ENCODE measurements at regions not wholly inside any gene's neighbourhood (a gene's known extent, or its start where the extent isn't known, plus 50 kb on each side); places are given as distances from the start of the nearest gene placed in this dataset.

DNA sequence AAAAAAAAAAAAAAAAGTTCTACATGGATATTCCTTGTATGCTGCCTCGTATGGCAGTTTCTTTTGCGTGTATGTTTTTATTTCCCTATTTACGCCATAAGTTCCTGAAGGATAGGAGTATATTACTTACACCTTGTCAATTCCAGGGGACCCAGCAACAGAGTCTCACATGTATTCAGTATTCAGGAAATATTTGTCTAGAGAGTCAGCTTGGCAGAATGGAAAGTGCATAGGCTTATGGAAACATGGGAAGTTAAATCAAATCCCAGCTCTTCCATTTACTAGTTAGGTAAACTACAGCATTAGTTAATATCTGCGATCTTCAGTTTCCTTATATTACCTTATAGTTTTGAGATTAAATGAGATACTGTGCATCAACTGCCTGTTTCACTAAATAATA lies 51.1 kb upstream of the SLC22A16 start:
- TF ChIP-seq TAF1 (IDR thresholded peaks at IDR 0.05; ENCODE audit: borderline replicate concordance, insufficient read depth, low read length) (no peak), POLR2AphosphoS5 (IDR thresholded peaks at IDR 0.05; ENCODE audit: low read depth, low read length) (no peak)
- TF ChIP-seq, protein P1, sequence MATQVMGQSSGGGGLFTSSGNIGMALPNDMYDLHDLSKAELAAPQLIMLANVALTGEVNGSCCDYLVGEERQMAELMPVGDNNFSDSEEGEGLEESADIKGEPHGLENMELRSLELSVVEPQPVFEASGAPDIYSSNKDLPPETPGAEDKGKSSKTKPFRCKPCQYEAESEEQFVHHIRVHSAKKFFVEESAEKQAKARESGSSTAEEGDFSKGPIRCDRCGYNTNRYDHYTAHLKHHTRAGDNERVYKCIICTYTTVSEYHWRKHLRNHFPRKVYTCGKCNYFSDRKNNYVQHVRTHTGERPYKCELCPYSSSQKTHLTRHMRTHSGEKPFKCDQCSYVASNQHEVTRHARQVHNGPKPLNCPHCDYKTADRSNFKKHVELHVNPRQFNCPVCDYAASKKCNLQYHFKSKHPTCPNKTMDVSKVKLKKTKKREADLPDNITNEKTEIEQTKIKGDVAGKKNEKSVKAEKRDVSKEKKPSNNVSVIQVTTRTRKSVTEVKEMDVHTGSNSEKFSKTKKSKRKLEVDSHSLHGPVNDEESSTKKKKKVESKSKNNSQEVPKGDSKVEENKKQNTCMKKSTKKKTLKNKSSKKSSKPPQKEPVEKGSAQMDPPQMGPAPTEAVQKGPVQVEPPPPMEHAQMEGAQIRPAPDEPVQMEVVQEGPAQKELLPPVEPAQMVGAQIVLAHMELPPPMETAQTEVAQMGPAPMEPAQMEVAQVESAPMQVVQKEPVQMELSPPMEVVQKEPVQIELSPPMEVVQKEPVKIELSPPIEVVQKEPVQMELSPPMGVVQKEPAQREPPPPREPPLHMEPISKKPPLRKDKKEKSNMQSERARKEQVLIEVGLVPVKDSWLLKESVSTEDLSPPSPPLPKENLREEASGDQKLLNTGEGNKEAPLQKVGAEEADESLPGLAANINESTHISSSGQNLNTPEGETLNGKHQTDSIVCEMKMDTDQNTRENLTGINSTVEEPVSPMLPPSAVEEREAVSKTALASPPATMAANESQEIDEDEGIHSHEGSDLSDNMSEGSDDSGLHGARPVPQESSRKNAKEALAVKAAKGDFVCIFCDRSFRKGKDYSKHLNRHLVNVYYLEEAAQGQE (IDR thresholded peaks at IDR 0.05; ENCODE audit: insufficient read depth in 1 of 2, low read depth in 2 of 2, low read length in 2 of 2) = no peak

Measured in PFSK-1 (cell line).